ENCODE measurements at regions not wholly inside any gene's neighbourhood (a gene's known extent, or its start where the extent isn't known, plus 50 kb on each side); places are given as distances from the start of the nearest gene placed in this dataset.
"Not testable (repeated sequence)": the region's sequence is repeated elsewhere in the genome, so short reads cannot be mapped to it uniquely, and the experiment has no call there.

DNA sequence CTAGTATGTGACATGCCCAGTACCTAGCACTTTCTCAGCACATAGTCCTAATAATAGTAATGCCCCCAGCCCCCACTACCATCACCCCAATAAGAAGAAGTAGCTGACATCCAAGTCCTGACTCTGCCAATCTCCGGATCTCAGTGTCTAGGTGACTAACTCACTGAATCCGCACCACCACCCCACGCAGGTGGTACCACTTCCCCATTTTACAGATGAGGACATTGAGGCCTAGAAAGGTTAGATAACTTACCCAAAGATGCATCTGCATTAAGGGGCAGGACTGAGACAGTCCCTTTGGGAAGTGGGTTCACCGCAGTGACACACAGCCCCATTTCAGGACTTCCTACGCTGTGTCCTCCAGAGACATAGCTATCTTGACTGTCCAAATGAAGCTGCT, 241.2 kb downstream of the TFAP2C start:
- no peak for DNase-seq (ENCODE audit: low read depth in 2 of 3, low spot score in 2 of 3)

- DNase-seq (ENCODE audit: low read depth in 2 of 3, low spot score in 2 of 3) = no peak
Observed at GRCh38 chr20:56871691-56872090, 242.6 kb downstream of the TFAP2C start.

DNA sequence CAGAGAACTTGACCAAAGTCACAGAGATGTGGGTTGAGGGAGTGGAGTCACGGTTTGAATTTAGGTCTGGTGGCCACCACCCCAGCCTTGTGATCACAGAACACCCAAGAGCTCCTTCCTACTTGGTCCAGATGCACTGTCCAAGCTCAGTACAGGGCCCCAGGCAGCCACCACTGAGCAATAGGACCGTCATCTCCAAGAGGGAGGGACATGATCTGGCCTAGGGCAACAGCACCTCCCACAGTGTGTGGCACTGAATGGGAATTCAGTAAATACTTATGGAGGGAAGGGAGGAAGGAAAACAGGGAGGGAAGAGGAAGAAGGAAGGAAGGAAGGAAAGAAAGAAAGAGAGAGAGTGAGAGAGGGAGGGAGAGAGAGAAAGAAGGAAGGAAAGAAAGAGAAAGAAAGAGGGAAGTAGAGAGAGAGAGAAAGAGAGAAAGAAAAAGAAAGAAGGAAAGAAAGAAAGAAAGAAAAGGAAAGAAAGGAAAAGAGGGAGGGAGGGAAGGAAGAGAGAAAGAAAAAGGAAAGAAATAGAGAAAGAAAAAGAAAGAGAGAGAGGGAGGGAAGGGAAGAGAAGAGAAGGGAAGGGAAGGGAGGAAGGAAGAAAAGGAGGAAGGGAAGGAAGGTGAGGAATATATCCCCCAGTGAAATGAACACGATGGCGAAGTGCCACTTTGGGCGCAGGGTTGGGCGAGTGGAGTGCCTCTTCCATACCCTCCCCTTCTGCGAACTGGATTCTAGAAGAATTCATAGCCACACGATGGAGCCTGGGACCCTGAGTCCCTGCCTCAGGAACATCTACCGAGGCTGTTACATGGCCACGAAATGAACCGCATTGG, 243.7 kb downstream of the TFAP2C start:
- DNase-seq (ENCODE audit: low read depth in 2 of 3, low spot score in 2 of 3) = no peak

DNA sequence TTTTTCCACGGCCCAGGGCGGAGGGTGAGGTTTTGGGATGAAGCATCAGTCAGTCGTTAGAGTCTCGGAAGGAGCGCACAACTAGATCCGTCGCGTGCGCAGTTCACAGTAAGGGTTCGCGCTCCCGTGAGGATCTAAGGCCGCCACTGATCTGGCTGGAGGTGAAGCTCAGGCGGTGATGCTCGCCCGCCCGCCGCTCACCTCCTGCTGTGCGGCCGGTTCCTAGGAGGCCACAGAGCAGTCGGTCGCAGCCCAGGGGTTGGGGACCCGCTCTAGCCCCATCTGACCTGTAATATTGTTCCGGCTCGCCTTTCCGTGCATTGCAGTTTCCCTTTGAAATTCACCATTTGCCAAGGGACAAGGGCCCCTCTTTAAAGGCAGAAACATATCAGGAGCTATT, 244.7 kb downstream of the TFAP2C start:
- no peak for DNase-seq (ENCODE audit: low read depth in 2 of 3, low spot score in 2 of 3)

- no peak for DNase-seq (ENCODE audit: low read depth in 2 of 3, low spot score in 2 of 3)
Observed at GRCh38 chr20:56875052-56875659, 246.1 kb downstream of the TFAP2C start.

GRCh38 chr20:56875803-56876202, 246.7 kb downstream of the TFAP2C start:
- no peak for DNase-seq (ENCODE audit: low read depth in 2 of 3, low spot score in 2 of 3)

- no peak for DNase-seq (ENCODE audit: low read depth in 2 of 3, low spot score in 2 of 3)
Observed at GRCh38 chr20:56885521-56885920, 256.4 kb downstream of the TFAP2C start.

DNA sequence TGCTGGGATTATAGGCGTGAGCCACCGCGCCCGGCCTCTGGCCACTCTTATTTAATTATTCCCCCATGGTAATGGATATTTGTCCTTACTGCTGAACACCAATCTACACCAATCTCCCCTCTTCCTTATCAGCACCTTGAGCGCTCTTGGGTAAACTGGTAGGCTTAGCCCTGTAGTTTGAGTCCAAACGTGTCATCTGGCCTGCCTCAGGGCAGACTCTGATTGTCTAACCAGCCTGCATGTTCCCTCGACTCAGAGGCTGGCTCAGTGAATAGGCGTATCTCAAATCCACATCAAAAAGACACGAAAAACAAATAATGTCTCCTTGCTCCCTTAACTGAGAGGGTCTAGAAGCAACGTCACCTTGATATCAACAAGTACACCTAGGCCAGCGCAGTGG, 260.9 kb downstream of the TFAP2C start:
- DNase-seq (ENCODE audit: low read depth in 2 of 3, low spot score in 2 of 3) = no peak

DNA sequence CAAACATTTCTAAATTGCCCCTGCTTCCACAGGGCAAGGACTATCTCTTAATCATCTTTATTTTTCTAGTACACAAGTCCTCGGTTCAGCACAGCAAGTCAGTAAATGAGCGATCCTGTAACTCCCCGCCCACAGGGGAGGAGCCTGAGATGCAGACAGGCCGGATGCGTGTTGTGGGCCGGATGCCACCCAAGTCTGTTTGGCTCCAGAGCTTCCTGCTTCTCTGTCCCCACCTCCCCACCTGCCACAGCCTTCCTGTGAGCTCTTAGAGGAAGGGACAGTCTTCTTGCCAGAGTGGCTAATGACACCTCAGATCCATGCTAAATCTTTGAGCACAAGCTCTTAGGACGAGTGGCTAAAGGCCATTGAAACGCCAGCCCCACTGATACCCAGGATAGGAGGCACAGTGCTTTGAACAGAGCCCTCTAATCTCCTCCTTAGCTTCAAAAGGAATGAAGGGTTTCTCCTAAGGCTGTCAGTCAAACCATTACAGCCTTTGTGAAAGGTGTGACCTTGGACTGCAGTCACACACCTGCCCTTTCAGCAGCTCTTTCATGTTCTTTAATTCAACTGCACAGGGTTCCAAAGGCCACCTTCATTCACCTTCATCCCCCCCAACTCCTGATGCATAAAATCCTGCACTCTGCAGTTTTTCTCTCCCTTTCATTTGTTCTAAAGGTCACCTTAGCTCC, 264.3 kb downstream of the TFAP2C start:
- no peak for DNase-seq (ENCODE audit: low read depth in 2 of 3, low spot score in 2 of 3)

- DNase-seq (ENCODE audit: low read depth in 2 of 3, low spot score in 2 of 3) = no peak
Observed at GRCh38 chr20:56896447-56896846, 267.3 kb downstream of the TFAP2C start.

DNA sequence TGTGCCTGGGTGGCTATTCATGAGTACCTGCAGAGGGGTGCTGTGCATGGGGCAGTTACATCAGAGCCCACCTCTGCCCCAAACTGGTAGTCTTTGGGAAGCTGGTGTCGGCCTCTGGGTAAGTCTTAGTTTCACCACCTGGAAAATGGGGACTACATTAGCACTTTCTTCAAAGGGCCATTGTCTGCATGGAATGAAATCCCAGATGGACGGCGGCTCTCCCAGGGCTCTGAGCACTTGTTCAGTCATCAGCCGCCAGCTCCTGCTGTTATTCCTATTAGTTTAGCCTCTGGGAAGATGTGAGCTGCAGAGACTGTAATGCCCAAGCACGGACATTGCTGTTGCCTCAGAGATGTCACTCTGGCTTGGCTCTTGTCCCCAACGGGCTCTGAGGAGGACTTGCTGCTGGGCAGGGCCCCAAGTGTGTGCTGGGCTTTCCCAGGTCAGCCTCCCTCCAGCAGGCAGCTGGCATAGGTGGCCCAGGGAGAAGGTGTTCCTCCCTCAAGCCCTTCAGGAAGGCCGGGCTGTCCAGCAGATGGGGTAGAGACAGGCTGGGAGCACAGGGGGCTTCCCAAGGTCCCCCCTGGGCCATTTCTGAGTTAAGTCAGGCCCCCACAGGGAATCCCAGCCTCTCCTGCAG, 268.3 kb downstream of the TFAP2C start:
- DNase-seq (ENCODE audit: low read depth in 2 of 3, low spot score in 2 of 3) = no peak

- no peak for DNase-seq (ENCODE audit: low read depth in 2 of 3, low spot score in 2 of 3)
Observed at GRCh38 chr20:56897958-56898349, 268.8 kb downstream of the TFAP2C start.

GRCh38 chr20:56899506-56899905, 270.4 kb downstream of the TFAP2C start:
- no peak for DNase-seq (ENCODE audit: low read depth in 2 of 3, low spot score in 2 of 3)

DNA sequence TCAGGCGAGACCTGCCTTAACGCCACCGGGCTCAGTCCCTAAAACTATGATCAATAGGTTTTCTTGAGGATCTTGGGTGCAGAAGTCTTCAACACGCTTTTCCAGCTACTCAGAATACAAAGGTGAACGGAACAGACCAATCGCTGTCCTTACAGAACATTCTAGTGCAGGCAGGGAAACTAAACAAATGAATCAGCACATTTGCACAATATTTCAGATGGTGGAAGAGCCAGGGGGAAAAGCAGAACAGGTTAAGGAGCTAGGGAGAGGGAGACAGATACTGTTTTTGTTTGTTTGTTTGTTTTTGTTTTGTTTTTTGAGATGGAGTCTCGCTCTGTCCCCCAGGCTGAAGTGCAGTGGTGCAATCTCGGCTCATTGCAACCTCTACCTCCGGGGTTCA, 271.1 kb downstream of the TFAP2C start:
- DNase-seq (ENCODE audit: low read depth in 2 of 3, low spot score in 2 of 3) = no peak

- DNase-seq (ENCODE audit: low read depth in 2 of 3, low spot score in 2 of 3) = no peak
Observed at GRCh38 chr20:56903421-56903820, 274.3 kb downstream of the TFAP2C start.

- no peak for DNase-seq (ENCODE audit: low read depth in 2 of 3, low spot score in 2 of 3)
Observed at GRCh38 chr20:56903858-56904257, 274.8 kb downstream of the TFAP2C start.

DNA sequence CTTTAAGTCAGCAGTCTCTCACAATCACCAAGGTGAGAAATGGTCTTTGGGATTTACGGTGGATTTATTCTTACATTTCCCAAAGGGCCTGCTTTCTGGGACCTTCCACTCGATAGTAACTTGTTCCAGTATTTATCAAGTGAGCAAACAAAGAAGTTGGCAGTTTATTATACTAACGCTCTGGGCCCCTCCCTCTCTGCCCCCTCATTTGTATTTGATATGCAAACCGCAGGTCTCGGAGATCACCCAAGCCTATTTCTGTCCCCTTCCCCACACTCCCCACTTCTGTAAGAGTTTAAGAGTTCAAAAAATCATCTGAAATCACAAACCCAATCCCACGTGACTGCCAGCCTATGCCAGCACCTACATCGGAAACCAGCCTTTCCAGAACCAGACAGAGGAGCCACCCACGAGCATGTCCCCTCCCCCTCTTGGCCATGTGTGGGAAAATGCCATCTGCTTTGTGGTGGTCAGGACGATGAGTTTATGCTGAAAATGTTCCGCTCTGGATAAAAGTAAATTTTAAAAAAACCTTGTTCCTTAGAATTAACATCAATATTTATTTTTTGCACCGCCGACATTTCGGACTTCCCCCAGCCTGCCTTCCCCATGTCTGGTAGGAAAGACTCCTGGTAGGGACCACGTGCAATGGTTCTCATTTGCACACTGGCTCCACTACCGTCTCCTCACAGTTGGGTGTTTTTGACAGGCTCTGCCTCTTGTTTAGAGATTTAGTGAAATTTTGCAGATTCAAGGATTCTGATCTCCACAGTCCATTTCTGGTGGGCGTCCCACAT, 281.0 kb downstream of the TFAP2C start:
- DNase-seq (ENCODE audit: low read depth in 2 of 3, low spot score in 2 of 3) = no peak

GRCh38 chr20:56911946-56912345, 282.8 kb downstream of the TFAP2C start:
- DNase-seq (ENCODE audit: low read depth in 2 of 3, low spot score in 2 of 3) = no peak

GRCh38 chr20:56914532-56914931, 285.4 kb downstream of the TFAP2C start:
- DNase-seq (ENCODE audit: low read depth in 2 of 3, low spot score in 2 of 3) = no peak

- DNase-seq (ENCODE audit: low read depth in 2 of 3, low spot score in 2 of 3) = no peak
Observed at GRCh38 chr20:56916345-56916622, 287.2 kb downstream of the TFAP2C start.

DNA sequence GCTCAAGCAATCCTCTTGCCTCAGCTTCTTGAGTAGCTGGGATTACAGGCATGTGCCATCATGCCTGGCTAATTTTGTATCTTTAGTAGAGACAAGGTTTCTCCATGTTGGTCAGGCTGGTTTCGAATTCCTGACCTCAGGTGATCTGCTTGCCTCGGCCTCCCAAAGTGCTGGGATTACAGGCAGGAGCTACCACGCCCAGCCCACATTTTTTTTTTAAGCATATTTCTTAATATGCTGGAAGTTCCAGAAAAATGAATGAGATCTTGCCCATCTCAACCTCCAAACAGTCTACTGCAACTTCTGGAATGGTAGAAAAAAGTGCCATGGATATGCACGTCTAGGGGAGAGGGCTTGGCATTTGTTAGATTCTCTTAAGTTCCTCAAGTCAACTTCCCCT, 290.9 kb downstream of the TFAP2C start:
- not testable (repeated sequence) for DNase-seq (ENCODE audit: low read depth in 2 of 3, low spot score in 2 of 3)

All from activated CD8-positive, alpha-beta memory T cell treated with anti-CD3 and anti-CD28 coated beads for 48 hours (primary cell).